Natural killer cell (primary cell): ENCODE measurements at regions not wholly inside any gene's neighbourhood (a gene's known extent, or its start where the extent isn't known, plus 50 kb on each side); places are given as distances from the start of the nearest gene placed in this dataset.

Experiments
- ATAC-seq, 3 donors: fragments of 150-1000 bp in 2 of 3; fragments of 200-7000 bp in 1 of 3; cut with Tn5 transposase; 1 replicate in 1 of 3; 2 replicates in 2 of 3; pipeline ENCODE4 v1.10.0; 2021; ENCODE audit warnings: mild to moderate bottlenecking in 2 of 3, moderate library complexity in 2 of 3
- DNase-seq, 2 donors: peaks; one replicate each; pipeline versions ENCODE4 v3.0.0 to v3.0.0-alpha.2; 2013 to 2021; ENCODE audit warnings: mixed read lengths in 1 of 2
- H3K27ac ChIP-seq: one replicate; pipeline ENCODE4 v1.5.1; 2013; ENCODE audit warnings: mild to moderate bottlenecking, low read length
- H3K27me3 ChIP-seq: one replicate; pipeline ENCODE4 v1.6.1; 2013; ENCODE audit warnings: low read length; ENCODE audit not compliant: control insufficient read depth, insufficient read depth
- H3K36me3 ChIP-seq: one replicate; pipeline ENCODE4 v1.6.1; 2013; ENCODE audit warnings: low read length; ENCODE audit not compliant: control insufficient read depth, insufficient read depth
- H3K4me1 ChIP-seq: one replicate; pipeline ENCODE4 v1.6.1; 2013; ENCODE audit warnings: low read length; ENCODE audit not compliant: control insufficient read depth, insufficient read depth
- H3K4me3 ChIP-seq: one replicate; pipeline ENCODE4 v1.5.1; 2013; ENCODE audit warnings: low read length
- H3K9me3 ChIP-seq: one replicate; pipeline ENCODE4 v1.6.1; 2013; ENCODE audit warnings: low read length; ENCODE audit not compliant: control insufficient read depth, insufficient read depth
- H3K27ac Mint-ChIP-seq, 2 donors: one replicate each; pipeline ENCODE4 v1.8.0; 2022; ENCODE audit warnings: mild to moderate bottlenecking in 2 of 2, mixed read lengths in 2 of 2, moderate library complexity in 1 of 2
- H3K27me3 Mint-ChIP-seq, 2 donors: one replicate each; pipeline ENCODE4 v1.8.0; 2022; ENCODE audit warnings: low read depth in 2 of 2, mixed read lengths in 2 of 2
- H3K36me3 Mint-ChIP-seq: one replicate; pipeline ENCODE4 v1.8.0; 2022; ENCODE audit warnings: mixed read lengths
- H3K4me1 Mint-ChIP-seq, 2 donors: one replicate each; pipeline ENCODE4 v1.8.0; 2022; ENCODE audit warnings: mixed read lengths in 2 of 2
- H3K4me3 Mint-ChIP-seq: one replicate; pipeline ENCODE4 v1.8.0; 2022; ENCODE audit warnings: mild to moderate bottlenecking, moderate library complexity, mixed read lengths
- H3K9me3 Mint-ChIP-seq, 2 donors: one replicate each; pipeline ENCODE4 v1.8.0; 2022; ENCODE audit warnings: mixed read lengths in 2 of 2
- CTCF ChIP-seq: fragments of 200-600 bp; IDR thresholded peaks from one replicate; pipeline ENCODE4 v1.8.0; 2022; ENCODE audit warnings: antibody characterized with exemption
- WGBS: methylation state at CpG from one replicate; pipeline ENCODE4 v1.1.7; 2013; ENCODE audit warnings: missing lambda C conversion rate; ENCODE audit not compliant: insufficient coverage; 5-methylcytosine and 5-hydroxymethylcytosine counted together
- intact Hi-C: fragments of 100-400 bp; cut with micrococcal nuclease; formaldehyde crosslinking; loops from one replicate; pipeline ENCODE4 v1.14.2; 2022

GRCh38 chr7:153297141-153297540 is 537.6 kb downstream of the ACTR3B start:
- TF ChIP-seq CTCF, result no peak
- Histone ChIP-seq H3K4me3 (no peak overlapping the region), H3K27me3 (no peaks in the 10 kb centered on the region), H3K9me3 (peaks cover 7% of the 10 kb centered on the region), H3K36me3 (no peaks in the 10 kb centered on the region), H3K27ac (no peak overlapping the region), H3K4me1 (no peaks in the 10 kb centered on the region)
- ATAC-seq (no peak), DNase-seq (no peak)
- no peaks in the 10 kb centered on the region for H3K36me3 Mint-ChIP-seq
- H3K27me3 Mint-ChIP-seq, result no peaks in the 10 kb centered on the region
- no peak overlapping the region for H3K27ac Mint-ChIP-seq
- H3K9me3 Mint-ChIP-seq, result peaks cover 10% of the 10 kb centered on the region in 2 donors
- H3K4me3 Mint-ChIP-seq, result no peak overlapping the region
- intact Hi-C loops, result no loop called here
- WGBS, result 89% methylated on average over 7 of the region's 7 CpGs
- no peaks in the 10 kb centered on the region for H3K4me1 Mint-ChIP-seq

- WGBS, result 90% methylated on average over 7 of the region's 7 CpGs
- Mint-ChIP-seq H3K27me3 (no peaks in the 10 kb centered on the region), H3K27ac (no peak overlapping the region), H3K4me1 (no peaks in the 10 kb centered on the region), H3K9me3 (peaks cover 5 to 12% of the 10 kb centered on the region in 2 donors), H3K4me3 (no peak overlapping the region), H3K36me3 (no peaks in the 10 kb centered on the region)
- H3K9me3 ChIP-seq, result peaks cover 7% of the 10 kb centered on the region
- intact Hi-C loops, result no loop called here
- no peak overlapping the region for H3K27ac ChIP-seq
- H3K27me3 ChIP-seq, result no peaks in the 10 kb centered on the region
- H3K4me1 ChIP-seq, result no peaks in the 10 kb centered on the region
- H3K4me3 ChIP-seq, result no peak overlapping the region
- ATAC-seq (no peak), DNase-seq (no peak)
- no peak for TF ChIP-seq CTCF
- no peaks in the 10 kb centered on the region for H3K36me3 ChIP-seq
Measured at GRCh38 chr7:153301936-153302335, 542.4 kb downstream of the ACTR3B start.

- Histone ChIP-seq H3K27me3 (no peaks in the 10 kb centered on the region), H3K27ac (no peak overlapping the region), H3K4me1 (no peaks in the 10 kb centered on the region), H3K9me3 (no peaks in the 10 kb centered on the region), H3K4me3 (no peak overlapping the region), H3K36me3 (no peaks in the 10 kb centered on the region)
- 21% methylated on average over 4 of the region's 4 CpGs for WGBS
- TF ChIP-seq CTCF, result no peak
- ATAC-seq, result no peak
- Mint-ChIP-seq H3K27me3 (no peaks in the 10 kb centered on the region), H3K9me3 (peaks cover 16 to 18% of the 10 kb centered on the region in 2 donors), H3K4me3 (no peak overlapping the region), H3K27ac (no peak overlapping the region), H3K36me3 (peaks cover 7% of the 10 kb centered on the region), H3K4me1 (no peaks in the 10 kb centered on the region)
- intact Hi-C loops, result no loop called here
- DNase-seq, result no peak
Measured at GRCh38 chr7:153320005-153320404, 560.5 kb downstream of the ACTR3B start.

- WGBS, result 79% methylated on average over 3 of the region's 4 CpGs
- H3K4me1 ChIP-seq, result no peaks in the 10 kb centered on the region
- H3K27ac ChIP-seq, result no peak overlapping the region
- TF ChIP-seq CTCF, result no peak
- H3K36me3 ChIP-seq, result no peaks in the 10 kb centered on the region
- Mint-ChIP-seq H3K4me3 (no peak overlapping the region), H3K36me3 (peaks cover 7% of the 10 kb centered on the region), H3K27me3 (no peaks in the 10 kb centered on the region), H3K27ac (no peak overlapping the region), H3K9me3 (peaks cover 16 to 18% of the 10 kb centered on the region in 2 donors), H3K4me1 (no peaks in the 10 kb centered on the region)
- DNase-seq (no peak), ATAC-seq (no peak)
- no peaks in the 10 kb centered on the region for H3K27me3 ChIP-seq
- intact Hi-C loops, result no loop called here
- H3K9me3 ChIP-seq, result no peaks in the 10 kb centered on the region
- no peak overlapping the region for H3K4me3 ChIP-seq
Measured at GRCh38 chr7:153320681-153321080, 561.1 kb downstream of the ACTR3B start.
